Natural killer cell (primary cell): ENCODE measurements at regions not wholly inside any gene's neighbourhood (a gene's known extent, or its start where the extent isn't known, plus 50 kb on each side); places are given as distances from the start of the nearest gene placed in this dataset.
A peak's percentile ranks its signal among the peaks of the same experiment; 100 is the strongest.

Experiments
- ATAC-seq, 3 donors: fragments of 150-1000 bp in 2 of 3; fragments of 200-7000 bp in 1 of 3; cut with Tn5 transposase; 1 replicate in 1 of 3; 2 replicates in 2 of 3; pipeline ENCODE4 v1.10.0; 2021; ENCODE audit warnings: mild to moderate bottlenecking in 2 of 3, moderate library complexity in 2 of 3
- DNase-seq, 2 donors: peaks; one replicate each; pipeline versions ENCODE4 v3.0.0 to v3.0.0-alpha.2; 2013 to 2021; ENCODE audit warnings: mixed read lengths in 1 of 2
- H3K27ac ChIP-seq: one replicate; pipeline ENCODE4 v1.5.1; 2013; ENCODE audit warnings: mild to moderate bottlenecking, low read length
- H3K27me3 ChIP-seq: one replicate; pipeline ENCODE4 v1.6.1; 2013; ENCODE audit warnings: low read length; ENCODE audit not compliant: control insufficient read depth, insufficient read depth
- H3K36me3 ChIP-seq: one replicate; pipeline ENCODE4 v1.6.1; 2013; ENCODE audit warnings: low read length; ENCODE audit not compliant: control insufficient read depth, insufficient read depth
- H3K4me1 ChIP-seq: one replicate; pipeline ENCODE4 v1.6.1; 2013; ENCODE audit warnings: low read length; ENCODE audit not compliant: control insufficient read depth, insufficient read depth
- H3K4me3 ChIP-seq: one replicate; pipeline ENCODE4 v1.5.1; 2013; ENCODE audit warnings: low read length
- H3K9me3 ChIP-seq: one replicate; pipeline ENCODE4 v1.6.1; 2013; ENCODE audit warnings: low read length; ENCODE audit not compliant: control insufficient read depth, insufficient read depth
- H3K27ac Mint-ChIP-seq, 2 donors: one replicate each; pipeline ENCODE4 v1.8.0; 2022; ENCODE audit warnings: mild to moderate bottlenecking in 2 of 2, mixed read lengths in 2 of 2, moderate library complexity in 1 of 2
- H3K27me3 Mint-ChIP-seq, 2 donors: one replicate each; pipeline ENCODE4 v1.8.0; 2022; ENCODE audit warnings: low read depth in 2 of 2, mixed read lengths in 2 of 2
- H3K36me3 Mint-ChIP-seq: one replicate; pipeline ENCODE4 v1.8.0; 2022; ENCODE audit warnings: mixed read lengths
- H3K4me1 Mint-ChIP-seq, 2 donors: one replicate each; pipeline ENCODE4 v1.8.0; 2022; ENCODE audit warnings: mixed read lengths in 2 of 2
- H3K4me3 Mint-ChIP-seq: one replicate; pipeline ENCODE4 v1.8.0; 2022; ENCODE audit warnings: mild to moderate bottlenecking, moderate library complexity, mixed read lengths
- H3K9me3 Mint-ChIP-seq, 2 donors: one replicate each; pipeline ENCODE4 v1.8.0; 2022; ENCODE audit warnings: mixed read lengths in 2 of 2
- CTCF ChIP-seq: fragments of 200-600 bp; IDR thresholded peaks from one replicate; pipeline ENCODE4 v1.8.0; 2022; ENCODE audit warnings: antibody characterized with exemption
- WGBS: methylation state at CpG from one replicate; pipeline ENCODE4 v1.1.7; 2013; ENCODE audit warnings: missing lambda C conversion rate; ENCODE audit not compliant: insufficient coverage; 5-methylcytosine and 5-hydroxymethylcytosine counted together
- intact Hi-C: fragments of 100-400 bp; cut with micrococcal nuclease; formaldehyde crosslinking; loops from one replicate; pipeline ENCODE4 v1.14.2; 2022

DNA sequence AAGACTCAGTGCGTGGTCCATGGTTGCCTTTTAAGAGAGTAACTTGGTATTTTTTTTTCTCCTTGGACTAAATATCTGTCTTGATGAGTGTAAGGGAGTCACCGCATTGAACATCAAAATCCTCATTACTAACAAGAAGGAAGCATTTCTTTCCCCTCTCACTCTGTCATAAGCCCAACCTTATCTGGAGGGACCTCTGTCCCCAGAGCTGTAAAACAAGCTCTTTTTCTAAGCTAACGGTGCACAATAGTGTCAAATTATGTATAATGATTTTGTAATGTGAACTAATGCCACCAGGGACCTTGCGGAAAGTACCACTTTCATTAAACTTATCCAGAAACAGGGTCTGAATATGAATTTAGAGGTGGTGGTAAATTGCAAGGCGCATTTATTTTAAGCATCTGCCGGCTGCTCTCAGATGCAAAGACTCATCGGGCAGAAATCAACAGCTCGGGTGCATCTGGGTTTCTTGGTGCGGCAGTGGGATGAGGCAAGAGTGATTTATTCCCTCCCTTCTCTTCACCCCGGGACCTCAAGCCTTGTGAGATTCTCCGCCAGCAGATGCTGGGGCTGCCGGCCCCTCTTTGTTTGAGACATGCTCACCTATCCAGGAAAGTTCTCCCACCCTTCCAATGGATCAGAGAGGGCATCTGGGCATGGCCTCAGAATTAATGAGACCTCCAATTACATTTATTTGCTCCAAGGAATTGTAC is 95.2 kb upstream of the IRX3 start:
- Histone ChIP-seq H3K27ac (no peak overlapping the region), H3K4me1 (no peaks in the 10 kb centered on the region), H3K27me3 (no peaks in the 10 kb centered on the region), H3K4me3 (no peak overlapping the region), H3K9me3 (peaks cover 3% of the 10 kb centered on the region), H3K36me3 (no peaks in the 10 kb centered on the region)
- Mint-ChIP-seq H3K36me3 (peaks cover 10% of the 10 kb centered on the region), H3K9me3 (peaks cover 0 to 10% of the 10 kb centered on the region in 2 donors), H3K4me3 (no peak overlapping the region), H3K4me1 (no peaks in the 10 kb centered on the region), H3K27ac (no peak overlapping the region), H3K27me3 (peaks cover 0 to 17% of the 10 kb centered on the region in 2 donors)
- intact Hi-C loops, result no loop called here
- DNase-seq (no peak), ATAC-seq (no peak)
- 92% methylated on average over 10 of the region's 12 CpGs for WGBS
- TF ChIP-seq CTCF, result no peak

DNA sequence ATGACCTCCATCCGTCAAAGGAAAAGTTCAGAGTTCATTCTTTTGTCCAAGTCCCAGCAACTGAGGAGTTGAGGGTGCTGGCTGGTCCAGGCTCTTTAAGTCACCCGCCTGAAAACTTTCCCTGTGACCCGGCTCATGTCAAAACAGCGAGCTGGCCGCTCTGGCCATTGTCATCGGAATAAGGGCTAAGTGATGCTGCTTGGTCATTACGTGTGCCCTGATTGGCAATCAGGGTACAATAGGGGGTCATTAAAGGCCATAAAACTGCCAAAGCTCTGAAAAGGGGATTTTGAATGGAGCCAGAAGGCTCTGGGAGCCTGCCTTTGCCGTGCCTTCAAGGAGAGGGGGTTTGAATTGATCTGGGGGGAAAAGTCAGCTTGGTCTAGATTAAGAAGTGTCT is 88.5 kb upstream of the IRX3 start:
- Histone ChIP-seq H3K9me3 (peaks cover 3% of the 10 kb centered on the region), H3K36me3 (no peaks in the 10 kb centered on the region), H3K4me3 (no peak overlapping the region), H3K27ac (no peak overlapping the region), H3K27me3 (peaks cover 7% of the 10 kb centered on the region), H3K4me1 (peaks cover 12% of the 10 kb centered on the region)
- ATAC-seq (no peak), DNase-seq (no peak)
- Mint-ChIP-seq H3K36me3 (peaks cover 10% of the 10 kb centered on the region), H3K27me3 (peaks cover 27 to 34% of the 10 kb centered on the region in 2 donors), H3K4me3 (no peak overlapping the region), H3K4me1 (peaks cover 17 to 27% of the 10 kb centered on the region in 2 donors), H3K27ac (no peak overlapping the region), H3K9me3 (peaks cover 0 to 4% of the 10 kb centered on the region in 2 donors)
- TF ChIP-seq CTCF, result no peak
- intact Hi-C loops, result no loop called here
- WGBS, result 42% methylated on average over 8 of the region's 8 CpGs

DNA sequence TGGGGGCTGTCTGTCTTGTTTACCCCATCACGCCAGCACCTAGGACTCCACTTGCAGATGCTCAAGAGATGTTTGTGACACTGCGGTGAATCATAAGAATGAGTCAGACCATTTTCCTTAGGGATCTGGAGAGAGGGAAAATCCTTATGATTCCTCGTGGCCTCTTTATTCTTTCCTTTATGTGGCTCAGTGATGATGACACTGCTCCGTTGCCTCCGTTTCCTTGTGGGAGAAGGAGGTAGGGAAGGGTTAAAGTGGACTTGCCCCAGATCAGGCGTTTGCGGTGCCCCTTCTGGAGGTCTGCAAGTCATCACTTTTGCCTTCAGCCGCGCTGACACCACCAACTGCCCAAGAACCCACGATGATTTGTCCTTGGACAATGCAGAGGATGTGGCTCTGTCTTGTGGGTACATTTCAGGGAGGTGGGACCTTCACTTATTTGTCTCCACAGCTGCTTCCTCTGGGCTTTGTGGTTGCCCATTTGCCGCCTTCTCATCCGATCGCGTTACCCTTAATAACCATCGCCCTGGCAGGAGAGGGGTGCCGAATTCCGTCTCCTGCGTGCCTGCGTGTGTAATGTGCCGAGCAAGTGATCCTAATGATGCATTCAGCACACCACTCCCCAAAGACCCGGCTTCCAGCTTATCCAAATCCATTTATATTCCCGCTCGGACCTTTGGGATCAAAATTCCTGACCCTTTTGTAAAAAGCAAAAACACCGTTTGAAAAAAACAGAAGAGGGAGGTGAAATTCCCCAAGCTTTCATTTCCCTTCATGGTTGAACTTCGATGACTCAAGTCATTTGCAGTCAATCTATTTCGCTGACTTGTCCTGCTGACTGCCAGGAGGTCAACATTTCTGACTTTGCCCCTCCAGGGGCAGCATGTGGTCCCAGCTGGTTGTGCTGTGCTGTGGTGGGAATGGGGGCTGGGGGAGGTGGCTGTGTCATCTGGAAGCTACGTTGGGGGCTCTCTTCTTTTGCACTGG is 87.2 kb upstream of the IRX3 start:
- Histone ChIP-seq H3K4me1 (peaks cover 12% of the 10 kb centered on the region), H3K27ac (no peak overlapping the region), H3K9me3 (peaks cover 3% of the 10 kb centered on the region), H3K36me3 (no peaks in the 10 kb centered on the region), H3K27me3 (peaks cover 7% of the 10 kb centered on the region), H3K4me3 (no peak overlapping the region)
- H3K4me1 Mint-ChIP-seq, result peaks cover 17 to 27% of the 10 kb centered on the region in 2 donors
- peaks cover 2% of the 10 kb centered on the region for H3K36me3 Mint-ChIP-seq
- H3K27ac Mint-ChIP-seq, result no peak overlapping the region
- intact Hi-C loops, result no loop called here
- ATAC-seq (peak in 1 of 3 donors; percentile 51), DNase-seq (no peak)
- H3K27me3 Mint-ChIP-seq, result peaks cover 20 to 34% of the 10 kb centered on the region in 2 donors
- peak overlapping the region; percentile 47 for H3K4me3 Mint-ChIP-seq
- no peak for TF ChIP-seq CTCF
- H3K9me3 Mint-ChIP-seq, result peaks cover 0 to 2% of the 10 kb centered on the region in 2 donors
- WGBS, result 10% methylated on average over 27 of the region's 27 CpGs
